Central memory CD8-positive, alpha-beta T cell (primary cell): ENCODE measurements at regions not wholly inside any gene's neighbourhood (a gene's known extent, or its start where the extent isn't known, plus 50 kb on each side); places are given as distances from the start of the nearest gene placed in this dataset.
"Not testable (repeated sequence)": the region's sequence is repeated elsewhere in the genome, so short reads cannot be mapped to it uniquely, and the experiment has no call there.

ENCODE experiments used
- ATAC-seq: fragments of 150-1000 bp; cut with Tn5 transposase; replicated peaks from 2 replicates; pipeline ENCODE4 v1.10.0; 2022; ENCODE audit warnings: mild to moderate bottlenecking, moderate FRiP score, moderate number of reproducible peaks; ENCODE audit not compliant: poor library complexity, severe bottlenecking; ENCODE audit errors: extremely low read depth
- DNase-seq, 2 donors: peaks; one replicate each; pipeline ENCODE4 v3.0.0; 2021; ENCODE audit warnings: low spot score in 2 of 2
- H3K27ac Mint-ChIP-seq: one replicate; pipeline ENCODE4 v1.8.0; 2022; ENCODE audit warnings: low read depth, mild to moderate bottlenecking, moderate library complexity, mixed read lengths
- H3K27me3 Mint-ChIP-seq: one replicate; pipeline ENCODE4 v1.8.0; 2022; ENCODE audit warnings: mixed read lengths
- H3K36me3 Mint-ChIP-seq: one replicate; pipeline ENCODE4 v1.8.0; 2022; ENCODE audit warnings: mild to moderate bottlenecking, moderate library complexity, mixed read lengths; ENCODE audit not compliant: insufficient read depth
- H3K4me1 Mint-ChIP-seq: one replicate; pipeline ENCODE4 v1.8.0; 2022; ENCODE audit warnings: mixed read lengths
- H3K4me3 Mint-ChIP-seq: one replicate; pipeline ENCODE4 v1.8.0; 2022; ENCODE audit warnings: mild to moderate bottlenecking, moderate library complexity, mixed read lengths
- H3K9me3 Mint-ChIP-seq: one replicate; pipeline ENCODE4 v1.8.0; 2022; ENCODE audit warnings: mixed read lengths

DNA sequence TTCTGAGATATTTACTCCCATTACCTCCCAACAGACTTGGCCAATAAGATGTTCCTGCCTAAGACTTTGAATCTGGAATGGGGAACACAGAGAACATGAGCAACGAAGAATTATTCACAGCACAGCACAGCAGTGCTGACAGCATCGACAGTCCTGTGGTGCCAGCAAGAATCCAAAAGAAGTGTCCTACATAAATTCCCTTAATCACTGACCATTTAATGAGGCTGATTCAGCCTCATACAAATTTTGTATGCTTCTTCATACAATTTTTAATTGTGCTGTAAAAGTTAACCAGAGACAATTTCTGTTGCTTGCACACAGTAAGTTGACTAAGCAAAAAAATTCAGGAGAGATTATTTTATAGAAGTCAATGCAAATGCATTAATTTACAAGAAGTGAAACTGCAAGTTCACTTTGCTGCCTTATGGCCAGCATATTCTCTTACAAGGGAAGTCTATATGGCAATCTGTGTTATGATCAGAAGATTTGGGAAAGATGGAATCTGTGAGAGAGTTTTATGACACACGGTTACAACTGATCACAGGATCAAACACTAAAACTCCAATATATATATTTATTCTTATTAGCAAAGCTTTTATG lies 855.9 kb downstream of the LTN1 start:
- DNase-seq (no peak), ATAC-seq (no peak)
- Mint-ChIP-seq H3K36me3 (no peaks in the 10 kb centered on the region), H3K27ac (no peak overlapping the region), H3K27me3 (no peaks in the 10 kb centered on the region), H3K4me3 (no peak overlapping the region), H3K4me1 (no peaks in the 10 kb centered on the region), H3K9me3 (peaks cover 8% of the 10 kb centered on the region)

DNA sequence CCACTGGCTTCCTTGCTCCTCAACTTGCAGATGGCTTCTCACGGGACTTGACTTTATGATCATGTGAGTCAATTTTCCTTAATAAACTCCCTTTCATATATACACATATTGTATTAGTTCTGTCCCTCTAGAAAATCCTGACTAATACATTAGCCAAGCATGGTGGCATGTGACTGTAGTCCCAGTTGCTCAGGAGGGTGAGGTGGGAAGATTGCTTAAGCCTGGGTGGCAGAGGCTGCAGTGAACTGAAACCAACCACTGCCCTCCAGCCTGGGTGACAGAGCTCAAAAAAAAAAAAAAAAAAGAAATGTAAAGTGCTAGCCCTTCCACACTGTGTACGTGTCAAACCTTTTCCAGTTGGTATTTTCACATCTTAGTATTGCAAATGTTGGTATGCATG lies 857.0 kb downstream of the LTN1 start:
- ATAC-seq (no peak), DNase-seq (no peak)
- Mint-ChIP-seq H3K27me3 (no peaks in the 10 kb centered on the region), H3K36me3 (no peaks in the 10 kb centered on the region), H3K4me3 (no peak overlapping the region), H3K27ac (no peak overlapping the region), H3K4me1 (no peaks in the 10 kb centered on the region), H3K9me3 (peaks cover 10% of the 10 kb centered on the region)

DNA sequence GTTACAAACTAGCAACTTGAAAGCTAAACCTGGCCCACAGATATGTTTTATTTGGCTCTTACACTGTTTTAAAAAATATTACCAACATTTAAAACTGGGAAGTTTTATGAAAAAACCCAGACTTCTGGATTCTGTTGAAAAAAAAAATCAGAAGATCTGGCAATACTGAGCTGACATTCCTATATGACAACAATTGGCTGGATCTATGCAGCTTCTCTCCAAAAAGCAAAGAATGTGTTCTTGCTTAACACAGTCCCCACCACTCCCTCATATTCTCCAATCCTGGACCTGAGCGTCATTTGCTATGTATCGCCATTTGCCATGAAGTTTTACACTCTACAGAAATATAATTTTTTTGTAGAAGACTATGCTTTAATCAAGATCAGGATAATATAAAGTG lies 859.6 kb downstream of the LTN1 start:
- ATAC-seq, result no peak
- no peak for DNase-seq
- Mint-ChIP-seq H3K9me3 (peaks cover 6% of the 10 kb centered on the region), H3K27ac (no peak overlapping the region), H3K27me3 (no peaks in the 10 kb centered on the region), H3K36me3 (no peaks in the 10 kb centered on the region), H3K4me3 (no peak overlapping the region), H3K4me1 (no peaks in the 10 kb centered on the region)

DNA sequence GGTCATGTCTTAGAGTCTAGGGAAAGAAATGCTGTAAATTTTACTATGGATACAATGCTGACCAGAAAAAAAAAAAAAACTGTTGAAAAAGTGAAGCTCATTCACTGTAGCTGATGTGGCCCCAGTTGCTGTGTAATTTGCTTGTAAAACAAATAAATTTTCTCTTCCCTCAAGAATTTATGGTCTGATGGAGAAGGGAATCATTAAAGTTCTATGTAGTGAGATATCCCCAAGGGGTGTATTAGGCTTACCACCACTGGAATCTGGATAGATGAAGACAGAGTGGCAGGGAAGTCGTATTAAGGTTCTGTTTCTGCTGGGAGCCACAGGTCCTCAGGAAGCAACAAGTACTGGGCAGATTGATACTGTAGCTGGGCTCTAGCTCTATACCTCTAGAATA lies 860.0 kb downstream of the LTN1 start:
- H3K27ac Mint-ChIP-seq, result no peak overlapping the region
- ATAC-seq (no peak), DNase-seq (no peak)
- no peaks in the 10 kb centered on the region for H3K36me3 Mint-ChIP-seq
- no peaks in the 10 kb centered on the region for H3K4me1 Mint-ChIP-seq
- peaks cover 6% of the 10 kb centered on the region for H3K9me3 Mint-ChIP-seq
- H3K27me3 Mint-ChIP-seq, result no peaks in the 10 kb centered on the region
- H3K4me3 Mint-ChIP-seq, result no peak overlapping the region

DNA sequence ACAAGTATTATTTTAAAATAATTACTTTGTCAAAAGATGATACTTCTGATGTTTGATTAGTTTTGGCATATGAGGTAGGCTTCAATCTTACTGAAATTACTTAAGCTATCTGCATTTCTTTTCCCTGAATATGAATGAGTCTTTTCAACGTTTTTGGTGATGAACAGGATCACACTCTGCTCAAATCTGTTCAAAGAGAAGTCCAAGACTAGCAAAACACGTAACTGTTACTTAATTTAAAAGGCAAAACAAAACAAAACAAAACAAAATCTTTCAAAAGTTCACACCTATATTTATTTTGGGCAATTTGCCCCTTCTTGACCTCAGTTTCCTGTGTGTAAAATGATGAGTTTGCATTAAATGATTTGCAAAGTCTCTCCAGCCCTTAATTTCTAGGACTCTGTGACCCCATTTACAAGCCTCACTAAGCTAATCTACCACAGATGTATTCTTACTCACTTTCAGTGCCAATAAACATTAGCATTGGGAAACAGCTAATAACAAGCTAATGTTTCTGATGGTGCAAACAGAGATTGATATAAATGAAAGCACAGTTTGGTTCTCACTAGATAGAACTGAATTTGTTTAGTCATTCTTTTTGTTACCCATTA lies 865.4 kb downstream of the LTN1 start:
- DNase-seq (no peak), ATAC-seq (no peak)
- Mint-ChIP-seq H3K4me1 (no peaks in the 10 kb centered on the region), H3K4me3 (no peak overlapping the region), H3K36me3 (no peaks in the 10 kb centered on the region), H3K27ac (no peak overlapping the region), H3K9me3 (peaks cover 6% of the 10 kb centered on the region), H3K27me3 (no peaks in the 10 kb centered on the region)

DNA sequence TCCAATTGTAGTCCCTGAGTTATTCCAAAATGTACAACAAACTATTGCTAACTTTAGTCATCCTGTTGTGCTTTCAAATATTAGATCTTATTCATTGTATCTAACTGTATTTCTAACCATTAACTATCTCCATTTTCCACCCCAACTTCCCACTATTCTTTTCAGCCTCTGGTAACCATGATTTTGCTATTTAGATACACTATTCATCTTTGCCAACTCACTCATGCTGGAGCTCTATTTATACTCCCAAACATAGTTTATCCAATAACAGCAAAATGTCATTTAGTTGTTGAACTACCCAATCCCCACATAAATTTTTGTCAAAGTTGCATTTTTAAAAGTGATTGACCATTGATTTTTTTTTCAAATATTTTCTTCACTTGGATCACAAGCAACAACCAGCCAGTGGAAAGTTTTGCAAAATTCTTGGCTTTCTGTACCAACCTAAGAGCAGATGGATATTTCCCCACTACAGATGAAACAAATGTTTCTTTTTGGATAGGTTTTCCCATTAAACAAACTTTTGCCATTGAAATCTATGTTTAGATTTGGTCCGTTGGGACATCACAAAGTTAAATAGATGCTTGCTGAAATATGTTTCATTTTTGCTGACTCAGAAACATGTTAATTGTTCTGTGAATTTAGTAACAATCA lies 866.0 kb downstream of the LTN1 start:
- no peaks in the 10 kb centered on the region for H3K36me3 Mint-ChIP-seq
- ATAC-seq (no peak), DNase-seq (no peak)
- no peaks in the 10 kb centered on the region for H3K27me3 Mint-ChIP-seq
- H3K9me3 Mint-ChIP-seq, result peaks cover under 1% of the 10 kb centered on the region
- no peak overlapping the region for H3K27ac Mint-ChIP-seq
- H3K4me3 Mint-ChIP-seq, result no peak overlapping the region
- H3K4me1 Mint-ChIP-seq, result no peaks in the 10 kb centered on the region

DNA sequence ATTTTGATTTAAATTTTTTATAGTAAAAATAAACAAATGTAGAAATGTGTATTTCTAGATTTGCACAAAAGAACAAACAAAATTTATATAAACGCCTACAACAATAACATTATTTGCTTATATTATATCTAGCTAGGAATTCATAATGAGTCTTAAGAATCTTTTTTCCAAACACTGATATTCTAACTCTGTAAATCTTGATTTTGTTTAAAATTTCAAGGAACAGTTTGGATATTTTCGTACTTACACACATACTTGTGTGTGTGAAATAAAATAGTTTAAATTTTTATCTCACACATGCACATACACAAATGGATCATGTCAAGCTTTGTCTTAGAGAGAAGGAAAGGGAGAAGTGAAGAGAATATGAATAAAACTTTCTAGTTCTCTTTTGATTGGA lies 868.1 kb downstream of the LTN1 start:
- H3K27me3 Mint-ChIP-seq, result no peaks in the 10 kb centered on the region
- H3K4me3 Mint-ChIP-seq, result no peak overlapping the region
- no peaks in the 10 kb centered on the region for H3K4me1 Mint-ChIP-seq
- DNase-seq (no peak), ATAC-seq (no peak)
- H3K27ac Mint-ChIP-seq, result no peak overlapping the region
- no peaks in the 10 kb centered on the region for H3K36me3 Mint-ChIP-seq
- no peaks in the 10 kb centered on the region for H3K9me3 Mint-ChIP-seq

DNA sequence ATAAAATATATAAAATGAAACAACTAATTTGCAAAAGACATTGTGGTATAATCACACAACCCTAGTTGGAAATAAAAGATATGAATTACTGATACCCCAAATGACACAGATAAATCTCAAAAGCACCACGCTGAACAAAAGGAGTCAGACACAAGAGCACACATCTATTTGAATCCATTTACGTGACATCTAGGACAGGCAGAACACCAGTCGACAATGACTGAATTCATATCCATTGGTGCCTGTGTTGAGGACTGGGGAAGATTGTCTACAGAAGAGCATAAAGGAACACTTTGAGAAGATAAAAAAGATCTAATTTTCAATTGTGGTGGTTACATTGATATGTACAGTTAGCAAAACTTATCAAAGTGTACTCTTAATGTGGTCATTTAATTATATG lies 874.1 kb downstream of the LTN1 start:
- H3K27me3 Mint-ChIP-seq, result no peaks in the 10 kb centered on the region

DNA sequence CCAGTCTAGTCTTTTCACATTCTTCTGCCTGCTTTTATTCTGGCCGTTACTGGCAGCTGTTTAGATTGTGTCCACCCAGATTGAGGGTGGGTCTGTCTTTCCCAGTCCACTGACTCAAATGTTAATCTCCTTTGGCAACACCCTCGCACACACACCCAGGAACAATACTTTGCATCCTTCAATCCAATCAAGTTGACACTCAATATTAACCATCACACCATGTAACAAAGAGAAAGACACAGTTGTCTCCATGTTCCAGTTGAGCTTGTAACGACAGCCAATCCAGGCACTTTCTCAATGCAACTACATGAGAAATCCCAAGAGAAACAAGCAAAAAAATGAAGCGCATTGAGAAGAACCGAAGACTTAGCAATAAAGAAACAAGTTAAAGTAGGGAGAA lies 877.7 kb downstream of the LTN1 start:
- not testable (repeated sequence) for H3K27me3 Mint-ChIP-seq, H3K27ac Mint-ChIP-seq

More for the DNA sequence above, 874.1 kb downstream of the LTN1 start:
- Mint-ChIP-seq H3K4me3 (no peak overlapping the region), H3K4me1 (no peaks in the 10 kb centered on the region), H3K27ac (no peak overlapping the region), H3K36me3 (no peaks in the 10 kb centered on the region), H3K9me3 (peaks cover 8% of the 10 kb centered on the region)
- ATAC-seq (no peak), DNase-seq (no peak)

DNA sequence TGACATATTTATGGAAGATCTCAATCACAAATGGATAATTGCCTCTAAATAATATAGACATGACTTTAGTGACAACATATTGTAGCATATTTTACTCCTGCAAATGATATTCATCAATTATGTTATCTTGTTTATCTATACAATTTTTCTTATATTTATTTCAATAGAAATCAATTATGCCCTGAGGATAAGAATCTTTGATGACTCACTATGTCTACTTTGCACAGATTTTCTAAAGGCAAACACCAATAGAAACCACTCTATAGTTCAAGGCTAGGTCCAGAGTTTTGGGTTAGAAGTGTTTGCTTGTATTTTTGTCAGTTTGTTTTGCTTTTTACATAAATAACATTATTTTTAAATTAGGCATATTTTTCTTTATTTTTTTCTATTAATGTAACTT lies 879.0 kb downstream of the LTN1 start:
- Mint-ChIP-seq H3K27me3 (no peaks in the 10 kb centered on the region), H3K4me1 (no peaks in the 10 kb centered on the region), H3K4me3 (no peak overlapping the region), H3K27ac (no peak overlapping the region), H3K36me3 (no peaks in the 10 kb centered on the region), H3K9me3 (peaks cover 8% of the 10 kb centered on the region)
- ATAC-seq (no peak), DNase-seq (no peak)

More for the DNA sequence above, 877.7 kb downstream of the LTN1 start:
- H3K36me3 Mint-ChIP-seq, DNase-seq, H3K9me3 Mint-ChIP-seq, ATAC-seq, H3K4me1 Mint-ChIP-seq, H3K4me3 Mint-ChIP-seq: not testable (repeated sequence)

DNA sequence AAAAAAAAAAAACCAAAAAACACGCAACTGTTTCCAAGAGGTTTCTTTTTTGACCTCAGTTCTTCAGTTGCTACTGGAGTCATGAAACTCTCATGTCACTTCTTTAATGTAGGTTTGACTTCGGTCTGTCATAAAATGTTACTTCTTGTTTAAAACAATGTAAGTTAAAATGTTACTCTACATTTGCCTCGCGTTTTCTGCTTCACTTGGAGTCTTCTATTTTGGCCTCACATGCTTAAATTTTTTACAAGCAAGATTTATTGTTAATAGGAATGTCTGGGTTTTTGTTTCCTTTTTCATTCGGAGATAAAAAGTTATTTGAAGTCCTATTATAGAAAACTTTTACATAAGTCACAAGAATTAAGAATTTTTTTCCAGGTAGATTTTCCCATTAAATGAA lies 880.2 kb downstream of the LTN1 start:
- no peak overlapping the region for H3K27ac Mint-ChIP-seq
- no peak for ATAC-seq
- H3K4me3 Mint-ChIP-seq, result no peak overlapping the region
- DNase-seq, result no peak
- no peaks in the 10 kb centered on the region for H3K36me3 Mint-ChIP-seq
- peaks cover under 1% of the 10 kb centered on the region for H3K9me3 Mint-ChIP-seq
- H3K27me3 Mint-ChIP-seq, result no peaks in the 10 kb centered on the region
- H3K4me1 Mint-ChIP-seq, result no peaks in the 10 kb centered on the region

DNA sequence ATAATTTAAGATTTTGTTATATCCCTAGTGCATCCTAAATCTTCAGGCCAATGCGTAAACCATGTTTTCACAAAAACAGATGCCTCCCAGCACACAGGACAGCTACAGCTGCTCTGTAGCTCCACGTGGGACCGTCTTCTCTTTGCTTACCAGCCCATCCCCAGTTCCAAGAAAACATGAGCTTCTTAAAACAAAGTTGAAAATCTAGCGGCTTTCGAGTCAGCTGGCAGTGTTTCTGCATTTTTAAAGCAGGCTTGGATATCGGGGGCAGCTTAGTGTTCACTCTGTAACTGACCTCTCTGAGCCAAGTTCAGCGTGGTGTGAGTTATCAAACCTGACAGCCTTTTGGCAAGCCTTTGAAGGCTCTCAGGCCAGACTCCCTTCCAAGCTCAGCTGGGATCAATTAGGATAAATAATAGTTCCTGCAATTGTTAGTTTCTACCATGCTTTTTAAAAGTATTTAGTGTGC lies 881.5 kb downstream of the LTN1 start:
- Mint-ChIP-seq H3K4me1 (no peaks in the 10 kb centered on the region), H3K4me3 (no peak overlapping the region), H3K9me3 (peaks cover 5% of the 10 kb centered on the region), H3K27ac (no peak overlapping the region), H3K36me3 (no peaks in the 10 kb centered on the region), H3K27me3 (no peaks in the 10 kb centered on the region)
- no peak for DNase-seq
- ATAC-seq, result no peak

DNA sequence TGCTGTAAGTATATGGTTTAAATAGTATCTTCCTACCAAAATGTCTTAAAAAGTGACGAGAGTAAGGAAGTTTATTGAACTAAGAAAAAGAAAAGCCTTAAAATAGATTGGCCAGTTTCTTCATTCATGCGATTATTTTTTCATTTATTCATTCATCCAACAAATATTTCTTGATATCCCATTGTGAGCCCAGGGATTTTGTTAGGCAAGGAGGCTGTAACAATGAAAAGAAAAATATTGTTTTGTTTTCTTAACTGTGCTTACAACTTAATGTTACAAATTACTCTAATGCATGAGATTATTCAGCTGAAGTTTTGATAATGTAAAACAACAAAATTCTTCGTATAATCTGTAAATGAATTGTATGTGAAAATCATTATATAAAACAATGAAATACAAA lies 882.0 kb downstream of the LTN1 start:
- Mint-ChIP-seq H3K36me3 (no peaks in the 10 kb centered on the region), H3K27me3 (no peaks in the 10 kb centered on the region), H3K4me1 (no peaks in the 10 kb centered on the region), H3K27ac (no peak overlapping the region), H3K9me3 (peaks cover 5% of the 10 kb centered on the region), H3K4me3 (no peak overlapping the region)
- no peak for ATAC-seq
- no peak for DNase-seq
